ENCODE measurements at regions not wholly inside any gene's neighbourhood (a gene's known extent, or its start where the extent isn't known, plus 50 kb on each side); places are given as distances from the start of the nearest gene placed in this dataset.

GRCh38 chr20:11328839-11329238 lies 588.9 kb upstream of the BTBD3 start:
- H2BK15ac ChIP-seq (ENCODE audit: low read depth, low read length): no peak overlapping the region
- no peak overlapping the region for H3K4ac ChIP-seq (ENCODE audit: low read depth, low read length)
- H2BK120ac ChIP-seq (ENCODE audit: low read depth, low read length): no peak overlapping the region
- no peak overlapping the region for H3K27ac ChIP-seq (ENCODE audit: insufficient read depth, low read length)
- H4K8ac ChIP-seq (ENCODE audit: low read depth in 2 of 2, low read length in 2 of 2): no peak overlapping the region
- no peak overlapping the region for H3K23ac ChIP-seq (ENCODE audit: low read depth, low read length)
- no peak overlapping the region for H4K91ac ChIP-seq (ENCODE audit: insufficient read depth, low read depth, low read length)
- no peak for DNase-seq
- no peaks in the 10 kb centered on the region for H3K36me3 ChIP-seq (ENCODE audit: control insufficient read depth, insufficient read depth, low read length)
- no peak overlapping the region for H2BK20ac ChIP-seq (ENCODE audit: low read depth, low read length)
- no peaks in the 10 kb centered on the region for H3K79me1 ChIP-seq (ENCODE audit: low read depth in 1 of 2, low read length in 2 of 2)
- ChIA-PET POLR2A (ENCODE audit: unreplicated experiment) (no interaction called here), CTCF (no interaction called here)
- no TSS peak for BruUV-seq (replicated peaks)
- dilution Hi-C loops (cut with HindIII; ENCODE audit: low sequenced_read_pairs, unreplicated experiment) (no loop called here), intact Hi-C loops (cut with micrococcal nuclease) (no loop called here), in situ Hi-C loops (cut with MboI; ENCODE audit: low sequenced_read_pairs) (no loop called here)
- no peak overlapping the region for H3K56ac ChIP-seq (ENCODE audit: extremely low read depth, insufficient read depth, low read length)
- H3K4me3 ChIP-seq (ENCODE audit: insufficient read depth, low read depth, low read length): no peak overlapping the region
- H4K5ac ChIP-seq (ENCODE audit: low read depth, low read length): no peak overlapping the region
- 90% methylated on average over 4 of the region's 8 CpGs; no CpG with 5 or more reads in 1 of the 2 experiments for WGBS, 2 experiments (ENCODE audit: extremely low coverage in 2 of 2, insufficient read length in 1 of 2)
- H2AK5ac ChIP-seq (ENCODE audit: low read depth, low read length): no peak overlapping the region
- no peaks in the 10 kb centered on the region for H3K9me3 ChIP-seq (ENCODE audit: control insufficient read depth, insufficient read depth, low read length)
- no peak for ATAC-seq (ENCODE audit: low read depth)
- H3K4me2 ChIP-seq (ENCODE audit: low read depth, low read length): no peak overlapping the region
- H3K9ac ChIP-seq (ENCODE audit: low read depth, low read length): no peak overlapping the region
- no peaks in the 10 kb centered on the region for H3K27me3 ChIP-seq (ENCODE audit: control insufficient read depth, insufficient read depth, low read length)
- no peak overlapping the region for H2AFZ ChIP-seq (replicated peaks; ENCODE audit: low read length, poor library complexity)
- no peak overlapping the region for H2AK9ac ChIP-seq (replicated peaks; ENCODE audit: low read depth, low read length, poor library complexity)
- no peak overlapping the region for H3K18ac ChIP-seq (ENCODE audit: low read depth, low read length)
- TF ChIP-seq MXI1 (IDR thresholded peaks at IDR 0.05; ENCODE audit: borderline replicate concordance, low read depth, low read length): no peak
- TF ChIP-seq CHD1 (IDR thresholded peaks at IDR 0.05; ENCODE audit: low read depth, low read length): no peak
- no peak for TF ChIP-seq ELK1 (IDR thresholded peaks at IDR 0.05; ENCODE audit: borderline replicate concordance, low read depth, low read length)
- no peak for TF ChIP-seq RFX5 (IDR thresholded peaks at IDR 0.05; ENCODE audit: low read depth, low read length)
- TF ChIP-seq, protein P1, sequence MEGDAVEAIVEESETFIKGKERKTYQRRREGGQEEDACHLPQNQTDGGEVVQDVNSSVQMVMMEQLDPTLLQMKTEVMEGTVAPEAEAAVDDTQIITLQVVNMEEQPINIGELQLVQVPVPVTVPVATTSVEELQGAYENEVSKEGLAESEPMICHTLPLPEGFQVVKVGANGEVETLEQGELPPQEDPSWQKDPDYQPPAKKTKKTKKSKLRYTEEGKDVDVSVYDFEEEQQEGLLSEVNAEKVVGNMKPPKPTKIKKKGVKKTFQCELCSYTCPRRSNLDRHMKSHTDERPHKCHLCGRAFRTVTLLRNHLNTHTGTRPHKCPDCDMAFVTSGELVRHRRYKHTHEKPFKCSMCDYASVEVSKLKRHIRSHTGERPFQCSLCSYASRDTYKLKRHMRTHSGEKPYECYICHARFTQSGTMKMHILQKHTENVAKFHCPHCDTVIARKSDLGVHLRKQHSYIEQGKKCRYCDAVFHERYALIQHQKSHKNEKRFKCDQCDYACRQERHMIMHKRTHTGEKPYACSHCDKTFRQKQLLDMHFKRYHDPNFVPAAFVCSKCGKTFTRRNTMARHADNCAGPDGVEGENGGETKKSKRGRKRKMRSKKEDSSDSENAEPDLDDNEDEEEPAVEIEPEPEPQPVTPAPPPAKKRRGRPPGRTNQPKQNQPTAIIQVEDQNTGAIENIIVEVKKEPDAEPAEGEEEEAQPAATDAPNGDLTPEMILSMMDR (conservative IDR thresholded peaks at IDR 0.05; ENCODE audit: low read depth, low read length): no peak
- no peak for TF ChIP-seq RCOR1 (IDR thresholded peaks at IDR 0.05; ENCODE audit: insufficient replicate concordance, low read length)
- TF ChIP-seq POLR2A (IDR thresholded peaks at IDR 0.05; ENCODE audit: low read depth, low read length): no peak
- no peak for TF ChIP-seq RAD21 (IDR thresholded peaks at IDR 0.05; ENCODE audit: low read length)
- TF ChIP-seq BHLHE40 (IDR thresholded peaks at IDR 0.05; ENCODE audit: low read depth, low read length): no peak
- TF ChIP-seq SMC3 (IDR thresholded peaks at IDR 0.05; ENCODE audit: low read depth, low read length): no peak
- no peak for TF ChIP-seq MAZ (IDR thresholded peaks at IDR 0.05; ENCODE audit: borderline replicate concordance, low read depth, low read length)
- TF ChIP-seq NFE2L2 (IDR thresholded peaks at IDR 0.05; ENCODE audit: low read depth, low read length): no peak
- TF ChIP-seq, protein P2, sequence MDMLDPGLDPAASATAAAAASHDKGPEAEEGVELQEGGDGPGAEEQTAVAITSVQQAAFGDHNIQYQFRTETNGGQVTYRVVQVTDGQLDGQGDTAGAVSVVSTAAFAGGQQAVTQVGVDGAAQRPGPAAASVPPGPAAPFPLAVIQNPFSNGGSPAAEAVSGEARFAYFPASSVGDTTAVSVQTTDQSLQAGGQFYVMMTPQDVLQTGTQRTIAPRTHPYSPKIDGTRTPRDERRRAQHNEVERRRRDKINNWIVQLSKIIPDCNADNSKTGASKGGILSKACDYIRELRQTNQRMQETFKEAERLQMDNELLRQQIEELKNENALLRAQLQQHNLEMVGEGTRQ (IDR thresholded peaks at IDR 0.05; ENCODE audit: low read depth, low read length): no peak
- no peak for TF ChIP-seq MAFK (IDR thresholded peaks at IDR 0.05; ENCODE audit: low read depth, low read length)
- TF ChIP-seq CEBPB (IDR thresholded peaks at IDR 0.05; ENCODE audit: low read depth, low read length): no peak
- TF ChIP-seq FOS (IDR thresholded peaks at IDR 0.05; ENCODE audit: low read depth, low read length): no peak
- H3K4me1 ChIP-seq (ENCODE audit: control insufficient read depth, insufficient read depth, low read length): no peaks in the 10 kb centered on the region
- no peak overlapping the region for H2BK5ac ChIP-seq (ENCODE audit: low read depth, low read length, poor library complexity, severe bottlenecking)
- no peaks in the 10 kb centered on the region for H4K20me1 ChIP-seq (ENCODE audit: insufficient read depth, low read length)
- no peak overlapping the region for H3K14ac ChIP-seq (replicated peaks; ENCODE audit: low read depth, low read length)
- no peaks in the 10 kb centered on the region for H3K9me1 ChIP-seq (ENCODE audit: insufficient read depth, low read length)
